ENCODE measurements at regions not wholly inside any gene's neighbourhood (a gene's known extent, or its start where the extent isn't known, plus 50 kb on each side); places are given as distances from the start of the nearest gene placed in this dataset.
"Not testable (repeated sequence)": the region's sequence is repeated elsewhere in the genome, so short reads cannot be mapped to it uniquely, and the experiment has no call there.

GRCh38 chr6:133051240-133051639 is 189.9 kb upstream of the EYA4 start:
- no peak for DNase-seq (ENCODE audit: low spot score)

- no peak for DNase-seq (ENCODE audit: low spot score)
Observed at GRCh38 chr6:133052465-133052864, 188.7 kb upstream of the EYA4 start.

- DNase-seq (ENCODE audit: low spot score) = no peak
Observed at GRCh38 chr6:133055441-133055966, 185.7 kb upstream of the EYA4 start.

GRCh38 chr6:133057352-133057751 is 183.8 kb upstream of the EYA4 start:
- DNase-seq (ENCODE audit: low spot score) = no peak

- no peak for DNase-seq (ENCODE audit: low spot score)
Observed at GRCh38 chr6:133062077-133062476, 179.1 kb upstream of the EYA4 start.

GRCh38 chr6:133062696-133063306 is 178.4 kb upstream of the EYA4 start:
- no peak for DNase-seq (ENCODE audit: low spot score)

- DNase-seq (ENCODE audit: low spot score) = no peak
Observed at GRCh38 chr6:133067960-133068359, 173.2 kb upstream of the EYA4 start.

GRCh38 chr6:133070410-133071043 is 170.6 kb upstream of the EYA4 start:
- DNase-seq (ENCODE audit: low spot score) = no peak

- no peak for DNase-seq (ENCODE audit: low spot score)
Observed at GRCh38 chr6:133079901-133080300, 161.3 kb upstream of the EYA4 start.

GRCh38 chr6:133083248-133083967 is 157.7 kb upstream of the EYA4 start:
- no peak for DNase-seq (ENCODE audit: low spot score)

GRCh38 chr6:133085471-133085870 is 155.7 kb upstream of the EYA4 start:
- no peak for DNase-seq (ENCODE audit: low spot score)

GRCh38 chr6:133085896-133086295 is 155.3 kb upstream of the EYA4 start:
- no peak for DNase-seq (ENCODE audit: low spot score)

- DNase-seq (ENCODE audit: low spot score) = no peak
Observed at GRCh38 chr6:133088931-133089695, 152.0 kb upstream of the EYA4 start.

GRCh38 chr6:133092199-133092598 is 149.0 kb upstream of the EYA4 start:
- no peak for DNase-seq (ENCODE audit: low spot score)

- DNase-seq (ENCODE audit: low spot score) = no peak
Observed at GRCh38 chr6:133092771-133093170, 148.4 kb upstream of the EYA4 start.

GRCh38 chr6:133093211-133093610 is 147.9 kb upstream of the EYA4 start:
- DNase-seq (ENCODE audit: low spot score) = not testable (repeated sequence)

- DNase-seq (ENCODE audit: low spot score) = no peak
Observed at GRCh38 chr6:133093956-133094355, 147.2 kb upstream of the EYA4 start.

GRCh38 chr6:133097208-133097607 is 143.9 kb upstream of the EYA4 start:
- DNase-seq (ENCODE audit: low spot score) = no peak

- DNase-seq (ENCODE audit: low spot score) = no peak
Observed at GRCh38 chr6:133099573-133099972, 141.6 kb upstream of the EYA4 start.

GRCh38 chr6:133100865-133101264 is 140.3 kb upstream of the EYA4 start:
- no peak for DNase-seq (ENCODE audit: low spot score)

- no peak for DNase-seq (ENCODE audit: low spot score)
Observed at GRCh38 chr6:133101790-133102189, 139.4 kb upstream of the EYA4 start.

- DNase-seq (ENCODE audit: low spot score) = no peak
Observed at GRCh38 chr6:133106934-133107333, 134.2 kb upstream of the EYA4 start.

Measured in HuH-7.5 (cell line).